DMS53 (cell line): ENCODE measurements at regions not wholly inside any gene's neighbourhood (a gene's known extent, or its start where the extent isn't known, plus 50 kb on each side); places are given as distances from the start of the nearest gene placed in this dataset.
A peak's percentile ranks its signal among the peaks of the same experiment; 100 is the strongest.
"Not testable (repeated sequence)": the region's sequence is repeated elsewhere in the genome, so short reads cannot be mapped to it uniquely, and the experiment has no call there.

ENCODE experiments used
- DNase-seq: peaks from one replicate; lab custom pipeline; 2025; lab: John Stamatoyannopoulos, UW

DNA sequence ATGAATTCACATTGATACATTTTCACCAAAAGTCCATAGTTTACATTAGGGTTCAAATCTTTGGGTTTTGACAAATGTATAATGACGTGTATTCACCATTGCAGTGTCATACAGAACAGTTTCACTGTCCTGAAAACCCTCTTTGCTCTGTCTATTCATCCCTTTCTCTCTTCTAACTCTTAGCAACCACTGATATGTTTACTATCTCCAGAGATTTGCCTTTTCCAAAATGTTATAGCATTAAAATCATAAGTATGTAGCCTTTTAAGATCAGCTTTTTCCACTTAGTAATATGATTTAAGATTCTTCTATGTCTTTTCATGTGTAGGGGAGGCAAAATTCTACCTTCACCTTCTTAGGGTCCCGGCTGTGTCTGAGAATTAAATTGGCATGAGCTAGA is 203.8 kb downstream of the TPRG1 start:
- DNase-seq = no peak

DNA sequence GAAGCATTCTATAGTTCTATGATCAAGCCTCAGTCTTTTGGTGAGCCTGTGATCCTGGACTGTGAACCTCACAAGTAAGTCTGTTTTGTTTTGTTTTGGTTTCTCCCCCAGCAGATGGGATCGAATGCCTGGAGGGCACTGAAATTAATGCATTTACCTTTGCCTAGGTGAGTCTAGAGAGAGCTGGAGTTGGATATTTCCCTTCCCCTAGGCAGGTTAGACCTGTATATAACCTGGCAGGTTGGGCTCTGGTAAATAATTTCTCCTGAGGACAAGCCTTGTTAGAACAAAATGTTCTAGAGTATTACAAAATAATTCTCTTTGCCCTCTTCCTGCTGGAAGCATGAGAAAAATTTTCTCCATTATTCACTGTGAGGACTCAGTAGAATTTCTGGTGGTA is 211.9 kb downstream of the TPRG1 start:
- DNase-seq = no peak

DNA sequence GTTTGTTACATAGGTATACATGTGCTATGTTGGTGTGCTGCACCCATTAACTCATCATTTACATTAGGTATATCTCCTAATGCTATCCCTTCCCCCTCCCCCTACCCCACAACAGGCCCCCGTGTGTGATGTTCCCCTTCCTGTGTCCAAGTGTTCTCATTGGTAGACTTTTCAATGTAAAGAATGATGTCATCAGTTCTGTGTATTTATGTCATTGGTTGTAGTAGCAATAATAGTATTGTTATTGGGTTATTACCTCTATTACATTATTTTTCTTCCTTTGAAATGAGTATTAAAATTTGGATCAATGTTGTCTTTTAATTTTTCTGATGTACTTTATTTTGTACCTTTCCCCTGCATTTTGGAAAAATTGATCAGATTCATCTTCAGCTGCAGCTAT is 214.1 kb downstream of the TPRG1 start:
- DNase-seq = not testable (repeated sequence)

DNA sequence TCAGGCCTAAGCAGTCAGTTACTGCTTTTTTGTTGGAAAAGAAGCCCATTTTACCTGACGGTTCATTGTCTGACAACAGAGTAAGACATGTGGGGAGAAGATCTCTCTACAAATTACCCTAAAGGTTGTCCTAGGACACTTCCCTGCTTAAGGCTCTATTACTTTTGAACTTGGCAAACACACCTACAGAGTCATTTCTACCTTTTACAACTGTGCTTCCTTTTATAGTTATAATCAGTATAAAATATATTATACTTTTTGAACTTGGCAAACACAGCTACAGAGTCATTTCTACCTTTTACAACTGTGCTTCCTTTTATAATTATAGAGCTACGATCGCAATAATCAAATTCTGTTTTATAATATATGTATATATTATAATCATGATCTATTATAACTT is 215.0 kb downstream of the TPRG1 start:
- no peak for DNase-seq

DNA sequence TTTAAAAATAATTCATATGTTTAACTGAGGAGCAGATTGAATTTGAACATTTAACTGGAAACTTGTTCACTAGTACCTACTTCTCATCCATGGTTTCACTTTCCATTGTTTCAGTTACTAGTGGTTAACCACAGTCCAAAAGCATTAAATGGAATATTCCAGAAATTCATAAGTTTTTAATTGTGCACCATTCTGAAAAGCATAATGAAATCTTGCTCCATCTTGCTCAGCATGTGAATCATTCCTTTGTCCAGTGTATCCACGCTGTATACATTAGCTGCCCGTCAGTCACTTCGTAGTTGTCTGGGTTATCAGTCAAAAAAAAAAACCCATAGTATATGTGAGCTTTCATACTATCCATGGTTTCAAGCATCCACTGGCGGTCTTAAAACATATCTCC is 217.6 kb downstream of the TPRG1 start:
- DNase-seq = no peak

DNA sequence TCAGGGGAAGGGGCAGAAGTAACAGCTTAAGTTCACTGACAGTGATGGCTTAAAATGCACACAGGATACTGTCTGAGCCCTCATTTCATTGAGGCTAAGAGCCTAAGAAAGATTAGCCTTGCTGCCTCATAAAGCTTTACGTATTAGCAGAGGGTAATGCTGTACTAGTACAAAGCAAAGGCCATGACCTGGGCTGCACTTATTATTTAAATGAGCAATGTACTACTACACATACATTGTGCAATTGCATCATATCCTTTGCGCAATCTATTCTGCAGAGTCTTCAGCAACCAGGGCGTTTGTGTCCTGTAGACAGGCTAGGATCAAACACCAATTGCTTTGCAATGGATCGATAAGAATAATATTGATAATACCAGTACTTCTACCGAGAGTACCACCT is 221.8 kb downstream of the TPRG1 start:
- DNase-seq = no peak

DNA sequence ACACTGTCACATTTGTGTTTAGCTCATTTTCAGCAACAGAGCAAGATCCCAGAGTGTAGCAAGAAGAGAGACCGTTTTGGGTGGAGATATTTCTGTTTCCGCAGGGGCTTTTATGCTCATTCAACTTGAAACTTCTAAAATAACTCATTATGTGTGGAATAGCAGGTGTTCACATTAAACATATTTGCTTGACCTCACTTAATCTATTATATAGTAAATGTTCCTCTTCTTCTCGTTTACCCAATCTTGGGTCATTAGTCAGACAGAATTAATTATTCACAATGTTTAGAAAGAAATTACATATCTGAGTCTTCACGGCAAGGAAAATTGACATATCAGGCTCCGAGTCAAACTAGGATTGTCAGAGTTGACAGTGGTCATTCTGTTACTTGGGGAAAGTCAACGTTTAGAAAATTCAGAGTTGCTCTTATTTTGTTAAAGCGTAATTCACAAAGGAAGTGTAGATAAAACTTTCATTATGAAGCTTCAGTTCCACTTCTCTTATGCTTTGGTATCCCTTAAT is 222.9 kb downstream of the TPRG1 start:
- no peak for DNase-seq

DNA sequence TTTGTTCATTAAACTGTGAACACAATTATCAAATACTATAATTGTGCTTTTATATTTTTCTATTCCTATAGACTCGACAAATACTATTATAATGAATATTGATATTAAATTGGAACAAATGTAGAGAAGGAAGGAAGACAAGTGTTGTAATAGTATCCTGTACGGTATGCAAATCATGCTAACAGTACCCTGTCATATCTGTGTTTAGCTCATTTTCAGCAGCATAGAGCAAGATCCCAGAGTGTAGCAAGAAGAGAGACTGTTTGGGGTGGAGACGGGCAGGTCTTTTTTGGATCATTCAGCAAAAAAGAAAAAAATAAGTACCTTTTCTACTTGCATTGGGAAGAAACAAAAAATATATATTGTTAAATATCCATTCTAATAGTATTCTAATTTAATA is 224.1 kb downstream of the TPRG1 start:
- no peak for DNase-seq

DNA sequence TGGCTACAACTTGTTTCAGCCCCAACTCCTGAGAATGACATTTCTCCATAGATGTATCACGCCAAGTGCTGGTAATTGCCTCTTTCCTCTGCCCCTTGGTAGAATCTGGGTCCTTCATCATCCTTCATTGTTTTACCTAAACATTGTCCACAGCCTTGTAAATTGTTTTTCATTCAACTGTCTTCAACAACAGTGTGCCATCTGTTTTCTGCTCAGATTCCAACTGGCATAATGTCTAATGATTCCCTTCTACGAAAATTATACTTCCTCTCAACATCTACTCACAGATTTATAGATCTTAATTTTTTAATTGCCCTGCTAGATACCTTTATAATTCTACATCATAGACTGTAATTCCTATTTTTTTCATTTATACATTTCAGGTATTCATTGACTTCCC is 226.9 kb downstream of the TPRG1 start:
- no peak for DNase-seq

DNA sequence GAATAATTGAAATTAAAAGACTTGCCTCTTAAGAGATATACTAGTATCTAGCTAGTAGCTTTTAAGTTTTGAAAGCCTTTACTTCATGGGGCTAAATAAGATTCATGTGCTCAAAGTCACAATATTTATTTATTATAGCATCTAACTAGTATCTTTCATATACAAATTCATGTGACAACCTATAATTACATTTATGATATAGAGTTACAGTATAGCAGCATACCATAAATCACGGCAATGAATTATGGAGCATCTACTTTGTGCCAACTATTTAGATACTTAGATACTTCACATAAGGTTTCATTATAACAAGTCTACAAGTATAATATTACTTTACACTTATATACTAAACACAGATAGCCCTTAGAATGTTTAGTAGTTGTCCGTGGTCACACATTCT is 229.4 kb downstream of the TPRG1 start:
- DNase-seq = no peak

DNA sequence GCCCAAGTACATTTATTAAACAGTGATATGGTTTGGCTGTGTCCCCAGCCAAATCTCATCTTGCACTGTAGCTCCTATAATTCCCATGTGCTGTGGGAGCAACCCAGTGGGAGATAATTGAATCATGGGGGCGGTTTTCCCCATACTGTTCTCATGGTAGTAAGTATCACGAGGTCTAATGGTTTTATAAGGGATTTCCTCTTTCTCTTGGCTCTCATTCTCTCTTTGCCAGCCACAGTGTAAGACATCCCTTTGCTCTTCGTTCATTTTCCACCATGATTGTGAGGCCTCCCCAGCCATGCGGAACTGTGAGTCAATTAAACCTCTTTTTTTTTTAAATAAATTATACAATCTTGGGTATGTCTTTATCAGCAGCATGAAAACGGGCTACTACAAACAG is 228.0 kb upstream of the TP63 start:
- DNase-seq = no peak

DNA sequence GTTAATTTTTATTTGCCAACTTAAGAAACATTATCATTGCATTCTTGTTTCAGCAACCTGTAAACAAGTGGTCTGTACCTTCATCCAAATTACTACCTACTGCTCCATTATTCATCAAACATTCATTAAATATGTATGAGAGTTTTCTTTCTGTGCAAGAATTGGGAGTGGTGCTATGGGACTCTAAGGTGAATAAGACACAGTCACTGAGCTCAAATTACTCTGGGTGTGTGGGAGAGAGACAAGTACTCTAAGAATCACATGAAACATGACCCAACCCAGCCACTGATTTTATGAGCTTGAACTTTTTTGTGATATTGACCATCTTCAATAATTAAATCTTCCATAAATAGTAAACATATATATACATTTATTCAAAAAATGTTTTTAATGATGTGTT is 227.2 kb upstream of the TP63 start:
- no peak for DNase-seq

DNA sequence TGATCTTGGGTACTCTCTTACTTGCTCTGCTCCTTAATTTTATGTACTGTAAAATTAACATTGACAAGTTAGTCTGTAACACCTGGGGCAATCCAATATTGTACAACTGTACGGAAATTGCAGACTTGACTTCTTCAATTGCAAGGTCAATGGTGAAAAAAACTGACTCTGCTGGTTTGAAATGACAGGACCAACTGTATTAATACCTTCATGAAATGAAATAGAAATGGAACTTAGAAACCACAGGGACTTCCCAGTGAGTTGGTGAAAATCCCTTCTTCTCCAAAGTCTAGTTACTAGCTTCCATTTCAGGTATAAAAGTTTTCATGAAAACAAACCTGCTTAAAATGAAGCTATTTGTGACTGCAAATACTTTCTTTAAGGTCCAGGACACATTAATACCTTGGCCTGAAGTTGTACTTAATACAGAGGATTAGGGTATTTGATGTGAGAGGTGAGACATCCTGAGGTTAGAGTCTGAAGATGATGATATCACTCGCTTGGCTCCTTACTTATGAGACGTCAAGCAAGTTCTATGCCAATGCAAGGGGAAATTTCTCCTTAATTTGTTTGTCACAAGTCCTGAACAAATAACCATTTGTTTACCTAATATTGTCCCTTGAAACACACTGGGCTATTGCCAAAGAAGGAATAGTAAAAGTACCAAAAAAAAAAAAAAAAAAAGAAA is 226.2 kb upstream of the TP63 start:
- no peak for DNase-seq

DNA sequence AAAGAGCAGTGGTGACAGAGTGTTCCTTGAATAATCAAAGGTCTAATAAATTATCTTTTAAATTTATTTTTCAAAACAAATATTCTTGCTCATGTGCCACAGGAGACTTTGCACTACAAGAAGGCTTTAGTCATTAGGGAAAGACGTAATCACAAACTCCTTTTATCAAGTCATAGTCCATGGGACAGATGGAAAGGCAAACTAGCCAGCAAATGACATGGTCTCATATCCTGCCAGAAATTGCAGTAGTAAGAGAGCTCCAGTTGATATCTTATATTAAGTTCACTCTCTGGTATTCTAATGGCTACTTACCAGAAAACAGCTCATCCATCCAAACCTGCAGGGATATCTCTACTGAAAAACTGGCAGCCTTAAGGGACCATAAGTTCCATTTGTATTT is 225.0 kb upstream of the TP63 start:
- no peak for DNase-seq

DNA sequence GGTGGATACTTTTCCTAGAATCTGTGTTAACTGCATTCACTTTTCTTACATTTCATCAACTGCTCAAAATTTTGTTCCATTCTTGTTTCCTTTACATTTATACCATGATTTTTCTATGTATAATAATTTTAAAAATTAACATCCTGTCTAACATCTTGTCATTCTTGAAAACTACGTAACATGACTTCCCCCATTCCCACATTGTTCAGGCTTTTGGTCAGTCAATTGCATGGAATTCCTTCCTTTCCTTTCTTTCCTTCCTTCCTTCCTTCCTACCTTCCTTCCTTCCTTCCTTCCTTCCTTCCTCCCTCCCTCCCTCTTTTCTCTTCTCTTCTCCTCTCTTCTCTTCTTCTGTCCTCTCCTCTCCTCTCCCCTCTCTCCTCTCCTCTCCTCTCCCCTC is 220.7 kb upstream of the TP63 start:
- no peak for DNase-seq

DNA sequence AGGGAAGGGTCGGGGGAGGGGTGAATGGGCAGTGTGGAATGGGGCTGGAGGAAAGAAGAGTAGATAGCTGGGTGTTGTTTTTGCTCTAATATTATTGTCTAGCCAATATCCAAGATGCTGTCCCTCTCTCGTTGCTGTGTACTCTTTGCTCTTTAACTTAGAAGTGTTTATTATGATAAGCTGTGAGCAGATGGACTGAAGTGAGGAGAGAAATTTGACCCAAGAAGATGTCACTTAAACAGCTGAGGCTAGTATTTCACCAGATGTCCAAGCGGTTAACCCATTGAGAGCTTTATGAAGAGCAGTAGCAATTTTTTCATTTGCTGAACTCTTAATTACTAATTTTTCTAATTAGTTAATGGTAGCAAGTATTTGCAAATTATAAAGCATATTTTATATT is 212.2 kb upstream of the TP63 start:
- DNase-seq = peak; percentile 85

DNA sequence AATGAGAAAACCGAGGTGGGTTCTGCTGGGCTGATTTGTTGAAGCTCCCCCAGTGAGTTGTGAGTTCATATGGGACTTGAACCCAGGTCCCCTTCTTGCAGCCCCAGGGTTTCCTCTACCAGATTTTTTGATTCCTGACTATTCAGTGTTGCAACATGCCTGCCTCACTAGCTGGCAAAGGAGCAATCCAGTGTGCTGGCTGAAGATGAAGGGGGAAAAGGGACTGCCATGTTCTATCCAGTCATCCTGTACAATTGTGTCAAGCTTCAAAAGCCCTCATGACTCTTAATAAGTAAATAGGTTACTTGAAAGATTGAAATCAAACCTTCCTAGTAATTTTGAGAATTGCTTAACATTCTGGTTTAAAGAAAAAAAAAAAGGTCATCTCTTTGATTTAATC is 211.5 kb upstream of the TP63 start:
- peak; percentile 21 for DNase-seq

DNA sequence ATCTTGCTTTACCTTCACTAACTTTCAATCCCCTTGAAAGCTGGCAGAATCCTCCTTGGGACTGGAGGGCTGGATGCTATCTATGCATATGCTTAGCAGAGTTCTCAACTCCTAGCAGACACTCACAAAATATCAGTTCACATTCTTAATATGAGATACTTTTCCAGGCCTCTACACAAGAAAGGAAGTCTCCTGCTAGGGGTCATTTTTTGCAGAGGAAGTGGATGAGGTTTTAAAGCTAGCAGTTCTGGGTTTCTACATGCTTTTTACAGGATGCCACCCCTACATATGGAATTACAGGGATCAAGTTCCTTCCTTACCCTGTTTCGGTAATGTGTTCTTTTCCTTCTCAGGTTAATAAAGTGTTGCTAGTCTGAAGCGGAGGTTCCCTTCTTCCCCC is 206.3 kb upstream of the TP63 start:
- DNase-seq = no peak

DNA sequence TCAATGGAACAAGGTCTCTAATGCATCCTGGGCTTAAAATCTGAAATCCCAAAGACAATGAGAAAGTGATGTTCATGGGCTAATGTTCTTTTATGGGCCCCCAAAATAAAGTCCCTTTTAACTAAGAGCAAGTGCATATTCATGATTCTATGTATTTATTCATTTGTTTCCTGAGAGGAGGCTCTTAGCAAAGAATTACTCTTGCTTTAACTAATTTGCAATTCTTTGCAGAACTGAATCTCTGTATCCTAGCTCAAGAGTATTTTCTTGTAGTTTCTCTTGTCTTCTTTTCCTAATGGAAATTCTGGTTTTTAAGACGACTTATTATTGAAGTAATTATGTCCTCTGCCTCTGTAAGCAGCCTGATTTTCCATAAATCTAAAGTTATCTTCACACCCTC is 202.2 kb upstream of the TP63 start:
- no peak for DNase-seq

DNA sequence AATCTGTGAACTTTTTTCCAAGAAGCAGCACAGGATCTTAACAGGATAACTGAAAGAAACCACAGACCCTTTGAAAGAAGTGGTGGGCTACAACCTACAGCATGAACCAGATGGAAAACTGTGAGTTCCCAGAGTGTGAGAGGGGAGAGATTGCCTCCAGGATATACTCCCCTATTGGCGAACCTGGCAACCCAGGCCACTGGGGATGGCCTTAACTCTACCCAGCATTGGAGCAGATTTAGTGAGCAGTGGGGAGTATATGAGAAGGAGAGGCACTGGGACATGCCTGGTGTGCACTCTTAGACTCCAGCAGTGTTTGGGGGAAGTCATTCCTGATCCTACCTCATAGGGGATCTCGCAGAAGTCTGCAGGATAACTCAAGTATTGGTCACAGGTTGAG is 201.0 kb upstream of the TP63 start:
- DNase-seq = no peak

DNA sequence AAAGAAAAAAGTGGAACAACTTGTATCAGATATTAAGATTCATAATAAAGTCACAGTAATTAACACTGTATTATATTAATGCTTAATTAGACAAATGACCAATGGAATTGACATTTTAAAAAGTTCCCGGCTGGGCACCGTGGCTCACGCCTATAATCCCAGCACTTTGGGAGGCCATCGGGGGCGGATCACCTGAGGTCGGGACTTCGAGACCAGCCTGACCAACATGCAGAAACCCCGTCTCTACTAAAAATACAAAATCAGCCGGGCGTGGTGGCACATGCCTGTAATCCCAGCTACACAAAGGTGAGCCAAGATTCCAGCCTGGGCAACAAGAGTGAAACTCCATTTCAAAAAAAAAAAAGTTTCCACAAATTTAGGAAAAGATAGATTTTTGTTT is 188.9 kb upstream of the TP63 start:
- not testable (repeated sequence) for DNase-seq

DNA sequence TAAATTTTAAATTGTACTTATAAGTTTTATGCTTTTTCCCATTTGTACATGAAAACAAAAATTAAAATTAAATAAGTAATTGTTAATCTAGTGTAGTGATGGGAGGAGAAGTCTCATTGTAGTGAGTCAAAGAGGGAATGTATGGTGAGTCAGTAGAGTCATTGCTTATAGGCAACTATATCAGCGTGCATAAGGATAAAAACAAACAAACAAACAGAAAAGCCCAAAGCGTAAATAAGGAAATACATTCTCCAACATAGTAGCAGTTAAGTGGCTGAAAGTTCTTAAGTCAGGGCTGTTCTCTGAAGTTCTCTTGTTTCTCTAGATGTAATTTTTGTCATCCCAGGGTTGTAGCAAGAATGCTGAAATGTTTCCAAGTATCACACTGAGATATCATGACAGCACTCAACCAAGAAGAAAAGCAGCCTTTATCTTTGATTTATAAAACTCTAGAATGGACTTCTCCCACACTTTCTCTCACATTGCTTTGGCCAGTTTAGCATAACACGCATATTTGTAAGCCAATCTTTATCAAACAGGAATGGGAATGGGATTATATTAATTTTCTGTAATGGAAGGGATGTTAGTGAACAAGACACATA is 184.1 kb upstream of the TP63 start:
- DNase-seq = no peak

DNA sequence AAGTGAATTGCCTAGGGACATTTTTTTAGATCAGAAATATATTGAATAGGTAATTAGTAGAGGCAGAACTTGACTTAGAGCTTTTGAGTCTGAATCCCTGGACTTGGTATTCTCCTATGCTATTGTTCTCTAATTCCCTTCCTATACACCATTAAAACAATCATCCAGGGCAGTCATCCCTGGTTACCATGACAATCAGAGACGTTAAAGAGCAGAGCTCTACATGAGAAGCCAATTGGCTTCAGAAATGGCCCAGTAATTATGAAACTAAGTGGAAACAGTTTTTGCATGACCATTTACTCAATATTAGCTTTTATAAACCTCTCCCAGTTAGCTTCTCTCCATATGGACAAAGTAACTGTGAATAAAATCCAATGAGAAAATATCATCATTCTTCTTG is 182.1 kb upstream of the TP63 start:
- no peak for DNase-seq

DNA sequence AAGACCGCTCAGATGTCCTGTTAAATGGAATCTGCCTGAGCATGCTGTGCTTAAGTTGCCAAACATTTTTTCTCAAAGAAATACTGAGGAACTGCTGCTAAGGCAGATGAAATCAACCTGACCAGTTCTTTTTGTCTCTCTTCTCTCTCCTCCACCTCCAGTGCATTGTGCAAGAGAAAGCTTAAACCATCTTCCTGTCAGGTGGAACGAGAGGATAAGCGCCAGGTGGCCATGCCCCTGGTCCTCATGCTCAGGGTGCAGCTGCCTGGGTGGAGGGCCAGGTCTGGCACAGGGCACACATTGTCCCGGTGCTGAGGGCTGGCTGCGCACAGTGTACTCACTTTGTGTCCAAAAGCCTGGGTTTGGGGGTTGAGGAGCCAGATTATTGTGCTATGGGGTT is 176.2 kb upstream of the TP63 start:
- peak; percentile 8 for DNase-seq
